Upper lobe of right lung (tissue), 1 donor: ENCODE measurements at regions not wholly inside any gene's neighbourhood (a gene's known extent, or its start where the extent isn't known, plus 50 kb on each side); places are given as distances from the start of the nearest gene placed in this dataset.

Source experiments
- ATAC-seq: fragments of 200-7000 bp; cut with Tn5 transposase; one replicate; pipeline ENCODE4 v1.9.1; 2020; ENCODE audit warnings: mild to moderate bottlenecking, moderate library complexity
- DNase-seq: peaks from one replicate; pipeline ENCODE4 v3.0.0-alpha.2; 2020
- H3K27ac ChIP-seq: fragments of 200-600 bp; one replicate; pipeline ENCODE4 v1.8.0; 2022
- H3K27me3 ChIP-seq: fragments of 200-600 bp; one replicate; pipeline ENCODE4 v1.8.0; 2022; ENCODE audit warnings: mild to moderate bottlenecking
- H3K36me3 ChIP-seq: fragments of 200-600 bp; one replicate; pipeline ENCODE4 v1.8.0; 2022
- H3K4me1 ChIP-seq: fragments of 200-600 bp; one replicate; pipeline ENCODE4 v1.8.0; 2022
- H3K4me3 ChIP-seq: fragments of 200-600 bp; one replicate; pipeline ENCODE4 v1.8.0; 2022; ENCODE audit warnings: mild to moderate bottlenecking
- H3K9me3 ChIP-seq: fragments of 200-600 bp; one replicate; pipeline ENCODE4 v1.8.0; 2022
- CTCF ChIP-seq: fragments of 200-600 bp; IDR thresholded peaks from one replicate; pipeline ENCODE4 v1.8.0; 2022; ENCODE audit warnings: antibody characterized with exemption
- intact Hi-C: fragments of 100-400 bp; cut with DNase I; formaldehyde crosslinking; loops from one replicate; pipeline ENCODE4 v1.11.0; 2022
- donor health status: DM: no; HTN: yes; CAD: no; lungs with severe emphysema.

- Histone ChIP-seq H3K9me3 (no peaks in the 10 kb centered on the region), H3K4me1 (peaks cover 17% of the 10 kb centered on the region), H3K4me3 (no peak overlapping the region), H3K36me3 (no peaks in the 10 kb centered on the region), H3K27me3 (no peaks in the 10 kb centered on the region), H3K27ac (no peak overlapping the region)
- DNase-seq (no peak), ATAC-seq (no peak)
- intact Hi-C loops, result no loop called here
- no peak for TF ChIP-seq CTCF
Observed at GRCh38 chr3:159795042-159795441, 193.6 kb upstream of the IL12A start.

DNA sequence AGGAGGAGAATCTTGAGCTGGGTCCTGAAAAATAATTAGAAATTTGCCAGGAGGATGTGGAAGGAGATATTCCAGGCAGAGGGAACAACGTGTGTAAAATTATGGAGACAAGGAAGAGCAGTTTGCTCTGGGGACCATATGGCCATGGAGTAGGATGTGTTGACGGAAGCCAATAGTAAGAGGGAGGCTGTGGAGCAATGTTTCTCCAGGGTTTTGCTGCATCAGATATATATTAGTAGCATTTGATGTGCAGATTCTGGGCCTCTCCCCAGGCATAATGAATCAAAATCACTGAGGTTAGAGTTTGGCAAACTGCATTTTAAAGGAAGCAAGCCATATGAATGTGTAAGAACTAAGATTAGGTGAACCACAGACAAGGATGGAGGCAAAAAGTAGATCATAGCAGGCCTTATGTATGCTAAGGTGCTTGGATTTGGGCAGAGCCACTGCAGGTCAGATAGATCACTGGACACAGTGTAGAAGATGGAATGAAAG, 192.9 kb upstream of the IL12A start:
- H3K9me3 ChIP-seq, result no peaks in the 10 kb centered on the region
- intact Hi-C loops, result no loop called here
- DNase-seq (no peak), ATAC-seq (no peak)
- H3K27me3 ChIP-seq, result no peaks in the 10 kb centered on the region
- TF ChIP-seq CTCF, result no peak
- H3K27ac ChIP-seq, result no peak overlapping the region
- peaks cover 17% of the 10 kb centered on the region for H3K4me1 ChIP-seq
- H3K4me3 ChIP-seq, result no peak overlapping the region
- H3K36me3 ChIP-seq, result no peaks in the 10 kb centered on the region

- no peaks in the 10 kb centered on the region for H3K27me3 ChIP-seq
- no peak overlapping the region for H3K27ac ChIP-seq
- TF ChIP-seq CTCF, result no peak
- H3K4me3 ChIP-seq, result no peak overlapping the region
- H3K9me3 ChIP-seq, result no peaks in the 10 kb centered on the region
- ATAC-seq (no peak), DNase-seq (no peak)
- intact Hi-C loops, result no loop called here
- no peaks in the 10 kb centered on the region for H3K36me3 ChIP-seq
- peaks cover 17% of the 10 kb centered on the region for H3K4me1 ChIP-seq
Observed at GRCh38 chr3:159796226-159796625, 192.4 kb upstream of the IL12A start.

GRCh38 chr3:159796744-159797143, 191.9 kb upstream of the IL12A start:
- H3K27ac ChIP-seq, result no peak overlapping the region
- no peaks in the 10 kb centered on the region for H3K36me3 ChIP-seq
- H3K9me3 ChIP-seq, result no peaks in the 10 kb centered on the region
- no peak for TF ChIP-seq CTCF
- DNase-seq, result no peak
- ATAC-seq, result no peak
- no peaks in the 10 kb centered on the region for H3K27me3 ChIP-seq
- peaks cover 17% of the 10 kb centered on the region for H3K4me1 ChIP-seq
- no peak overlapping the region for H3K4me3 ChIP-seq
- intact Hi-C loops, result no loop called here

- no peak for ATAC-seq
- Histone ChIP-seq H3K36me3 (no peaks in the 10 kb centered on the region), H3K27ac (peak overlapping the region; percentile 53), H3K4me1 (peaks cover 17% of the 10 kb centered on the region), H3K4me3 (no peak overlapping the region), H3K27me3 (no peaks in the 10 kb centered on the region), H3K9me3 (no peaks in the 10 kb centered on the region)
- TF ChIP-seq CTCF, result no peak
- intact Hi-C loops, result no loop called here
- no peak for DNase-seq
Observed at GRCh38 chr3:159797771-159798170, 190.9 kb upstream of the IL12A start.

DNA sequence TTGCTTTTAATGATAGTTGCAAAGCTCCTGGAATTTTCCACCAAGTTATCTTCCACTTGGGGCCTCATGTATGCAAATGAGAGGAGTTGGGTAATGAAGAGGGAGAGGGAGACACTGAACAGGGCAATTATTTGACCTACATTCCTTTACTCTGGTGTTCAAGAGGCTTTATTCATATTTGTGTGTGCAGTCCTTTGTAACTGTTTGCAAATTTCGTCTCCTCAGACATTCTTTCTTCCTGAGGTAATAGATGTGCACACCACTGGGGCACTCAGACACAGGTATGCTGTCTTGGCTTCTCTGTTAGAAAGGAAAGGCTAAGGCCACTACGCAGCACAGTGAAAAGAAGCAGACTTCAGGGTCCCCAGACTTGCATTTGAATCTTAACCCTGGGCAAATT, 189.7 kb upstream of the IL12A start:
- no peak for TF ChIP-seq CTCF
- no peaks in the 10 kb centered on the region for H3K36me3 ChIP-seq
- ATAC-seq (peak; percentile 95), DNase-seq (no peak)
- no peaks in the 10 kb centered on the region for H3K9me3 ChIP-seq
- peaks cover 17% of the 10 kb centered on the region for H3K4me1 ChIP-seq
- no peaks in the 10 kb centered on the region for H3K27me3 ChIP-seq
- peak overlapping the region; percentile 65 for H3K27ac ChIP-seq
- intact Hi-C loops, result no loop called here
- no peak overlapping the region for H3K4me3 ChIP-seq
